AG09319 (cell line): ENCODE measurements at regions not wholly inside any gene's neighbourhood (a gene's known extent, or its start where the extent isn't known, plus 50 kb on each side); places are given as distances from the start of the nearest gene placed in this dataset.

Experiments
- DNase-seq: peaks from one replicate; pipeline ENCODE4 v3.0.0-alpha.2; 2010; ENCODE audit warnings: low read depth; ENCODE audit errors: extremely low read depth
- CTCF ChIP-seq: IDR thresholded peaks from 2 replicates; pipeline ENCODE4 v1.5.1; 2011; ENCODE audit warnings: low read depth, mild to moderate bottlenecking, inconsistent platforms, low read length, moderate library complexity

GRCh38 chr6:66568271-66568670, 861.2 kb upstream of the EYS start:
- no peak for DNase-seq
- TF ChIP-seq CTCF, result no peak

- DNase-seq, result no peak
- no peak for TF ChIP-seq CTCF
Measured at GRCh38 chr6:66561479-66561878, 854.5 kb upstream of the EYS start.

- no peak for TF ChIP-seq CTCF
- DNase-seq, result no peak
Measured at GRCh38 chr6:66558189-66558588, 851.2 kb upstream of the EYS start.

- TF ChIP-seq CTCF, result no peak
- no peak for DNase-seq
Measured at GRCh38 chr6:66556936-66557335, 849.9 kb upstream of the EYS start.

- DNase-seq, result no peak
- TF ChIP-seq CTCF, result no peak
Measured at GRCh38 chr6:66555082-66555481, 848.1 kb upstream of the EYS start.

- TF ChIP-seq CTCF, result no peak
Measured at GRCh38 chr6:66553441-66553840, 846.4 kb upstream of the EYS start.

GRCh38 chr6:66538551-66539135, 831.6 kb upstream of the EYS start:
- TF ChIP-seq CTCF, result no peak
- no peak for DNase-seq

More at GRCh38 chr6:66553441-66553840, 846.4 kb upstream of the EYS start:
- DNase-seq, result no peak
